Panc1 (cell line): ENCODE measurements at regions not wholly inside any gene's neighbourhood (a gene's known extent, or its start where the extent isn't known, plus 50 kb on each side); places are given as distances from the start of the nearest gene placed in this dataset.
"Not testable (repeated sequence)": the region's sequence is repeated elsewhere in the genome, so short reads cannot be mapped to it uniquely, and the experiment has no call there.

Experiments used
- POLR2AphosphoS5 ChIP-seq: IDR thresholded peaks from 2 replicates; pipeline ENCODE4 v1.6.1; 2012; ENCODE audit warnings: mild to moderate bottlenecking, low read depth, low read length, moderate library complexity
- REST ChIP-seq, 2 experiments: IDR thresholded peaks; 2 replicates each; pipeline ENCODE4 v1.6.1; 2011 to 2012; ENCODE audit warnings: low read depth in 2 of 2, control low read depth in 1 of 2, low read length in 1 of 2, mild to moderate bottlenecking in 1 of 2, moderate library complexity in 1 of 2; ENCODE audit not compliant: insufficient read depth in 1 of 2
- TF ChIP-seq, protein P1 (sequence below): fragments of 450-650 bp; IDR thresholded peaks from 2 replicates; pipeline ENCODE4 v1.5.1; 2017; ENCODE audit warnings: mild to moderate bottlenecking

DNA sequence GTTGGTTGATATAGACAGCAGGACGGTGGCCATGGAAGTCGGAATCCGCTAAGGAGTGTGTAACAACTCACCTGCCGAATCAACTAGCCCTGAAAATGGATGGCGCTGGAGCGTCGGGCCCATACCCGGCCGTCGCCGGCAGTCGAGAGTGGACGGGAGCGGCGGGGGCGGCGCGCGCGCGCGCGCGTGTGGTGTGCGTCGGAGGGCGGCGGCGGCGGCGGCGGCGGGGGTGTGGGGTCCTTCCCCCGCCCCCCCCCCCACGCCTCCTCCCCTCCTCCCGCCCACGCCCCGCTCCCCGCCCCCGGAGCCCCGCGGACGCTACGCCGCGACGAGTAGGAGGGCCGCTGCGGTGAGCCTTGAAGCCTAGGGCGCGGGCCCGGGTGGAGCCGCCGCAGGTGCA, 2078.3 kb upstream of the TPTE start:
- not testable (repeated sequence) for TF ChIP-seq POLR2AphosphoS5; REST (IDR thresholded peaks at IDR 0.05; ENCODE audit: insufficient read depth in 1 of 2, low read depth in 2 of 2, low read length in 1 of 2)
- TF ChIP-seq, protein P1, sequence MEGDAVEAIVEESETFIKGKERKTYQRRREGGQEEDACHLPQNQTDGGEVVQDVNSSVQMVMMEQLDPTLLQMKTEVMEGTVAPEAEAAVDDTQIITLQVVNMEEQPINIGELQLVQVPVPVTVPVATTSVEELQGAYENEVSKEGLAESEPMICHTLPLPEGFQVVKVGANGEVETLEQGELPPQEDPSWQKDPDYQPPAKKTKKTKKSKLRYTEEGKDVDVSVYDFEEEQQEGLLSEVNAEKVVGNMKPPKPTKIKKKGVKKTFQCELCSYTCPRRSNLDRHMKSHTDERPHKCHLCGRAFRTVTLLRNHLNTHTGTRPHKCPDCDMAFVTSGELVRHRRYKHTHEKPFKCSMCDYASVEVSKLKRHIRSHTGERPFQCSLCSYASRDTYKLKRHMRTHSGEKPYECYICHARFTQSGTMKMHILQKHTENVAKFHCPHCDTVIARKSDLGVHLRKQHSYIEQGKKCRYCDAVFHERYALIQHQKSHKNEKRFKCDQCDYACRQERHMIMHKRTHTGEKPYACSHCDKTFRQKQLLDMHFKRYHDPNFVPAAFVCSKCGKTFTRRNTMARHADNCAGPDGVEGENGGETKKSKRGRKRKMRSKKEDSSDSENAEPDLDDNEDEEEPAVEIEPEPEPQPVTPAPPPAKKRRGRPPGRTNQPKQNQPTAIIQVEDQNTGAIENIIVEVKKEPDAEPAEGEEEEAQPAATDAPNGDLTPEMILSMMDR: not testable (repeated sequence)
